ENCODE measurements at regions not wholly inside any gene's neighbourhood (a gene's known extent, or its start where the extent isn't known, plus 50 kb on each side); places are given as distances from the start of the nearest gene placed in this dataset.

DNA sequence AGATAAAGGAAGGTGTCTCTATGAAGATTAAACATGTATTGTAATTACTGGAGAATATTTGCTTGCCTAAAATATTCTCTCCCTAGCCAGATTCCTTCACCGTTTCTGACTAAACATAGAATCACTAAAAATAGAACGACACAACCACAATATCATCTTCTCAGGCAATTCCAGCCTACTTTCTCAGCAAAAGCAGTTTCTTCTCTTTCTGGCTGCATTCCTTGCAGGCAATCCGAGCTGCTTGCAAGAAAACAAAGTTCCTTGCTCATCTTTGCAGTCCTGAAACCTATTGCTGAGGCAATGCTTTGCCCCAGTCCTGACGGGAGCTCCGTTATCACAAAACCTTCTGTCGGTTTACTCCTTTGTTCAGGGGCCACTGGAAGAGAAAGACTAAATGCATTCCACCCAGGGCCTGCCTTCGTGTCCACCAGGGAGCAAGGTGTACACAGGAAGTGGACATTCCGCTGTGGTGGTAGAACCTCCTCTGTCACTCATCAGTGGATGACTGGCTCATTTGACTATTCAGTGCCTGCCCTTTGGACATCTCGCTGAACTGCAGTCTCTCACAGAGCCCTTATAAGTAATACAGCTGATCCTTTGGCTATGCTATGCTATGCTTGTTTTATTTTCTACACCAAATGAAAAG is 239.2 kb upstream of the DOK6 start:
- H3K27me3 Mint-ChIP-seq (ENCODE audit: insufficient read depth, low read depth, poor library complexity), result peaks cover 2% of the 10 kb centered on the region
- no peaks in the 10 kb centered on the region for H3K4me1 ChIP-seq (ENCODE audit: insufficient read depth)
- no peak overlapping the region for H3K27ac ChIP-seq (ENCODE audit: low read depth)
- no peak overlapping the region for H3K4me2 ChIP-seq
- no peak overlapping the region for H3K4me3 Mint-ChIP-seq
- H3K9me3 Mint-ChIP-seq, result no peaks in the 10 kb centered on the region
- H3K4me1 Mint-ChIP-seq, result peaks cover 11% of the 10 kb centered on the region
- H3K4me3 ChIP-seq, result no peak overlapping the region
- H3K27ac Mint-ChIP-seq, result peak overlapping the region; percentile 11; the same call in 1 of the 2 replicates
- DNase-seq (ENCODE audit: low spot score) (no peak), ATAC-seq (peak; percentile 42)
- peak overlapping the region; percentile 79; the same call in 1 of the 2 replicates for H2AFZ ChIP-seq
- no peaks in the 10 kb centered on the region for H3F3A ChIP-seq (replicated peaks; ENCODE audit: low read depth)
- H3K79me2 ChIP-seq (replicated peaks; ENCODE audit: insufficient read depth), result no peaks in the 10 kb centered on the region
- H3K27me3 ChIP-seq (ENCODE audit: insufficient read depth), result no peaks in the 10 kb centered on the region
- no peaks in the 10 kb centered on the region for H3K9me2 ChIP-seq (ENCODE audit: insufficient read depth)
- no peaks in the 10 kb centered on the region for H3K36me3 Mint-ChIP-seq (ENCODE audit: low read depth)
- H3K36me3 ChIP-seq (ENCODE audit: insufficient read depth), result no peaks in the 10 kb centered on the region
- TF ChIP-seq ZNF114 (CRISPR knock-in tag; IDR thresholded peaks at IDR 0.05) (no peak), NANOG (IDR thresholded peaks at IDR 0.05; ENCODE audit: borderline replicate concordance) (no peak), POLR2AphosphoS5 (IDR thresholded peaks at IDR 0.05; ENCODE audit: low read depth) (no peak), EZH2 (IDR thresholded peaks at IDR 0.05; ENCODE audit: low read depth, unreplicated experiment) (no peak), EZH2phosphoT487 (IDR thresholded peaks at IDR 0.05; ENCODE audit: unreplicated experiment) (no peak), JUNB (IDR thresholded peaks at IDR 0.05; ENCODE audit: unreplicated experiment) (no peak), ZNF331 (CRISPR knock-in tag; IDR thresholded peaks at IDR 0.05; ENCODE audit: low read depth) (no peak), CREB1 (CRISPR knock-in tag; IDR thresholded peaks at IDR 0.05; ENCODE audit: low read depth) (no peak), STAT1 (IDR thresholded peaks at IDR 0.05; ENCODE audit: unreplicated experiment) (no peak)
- TF ChIP-seq, protein P1, sequence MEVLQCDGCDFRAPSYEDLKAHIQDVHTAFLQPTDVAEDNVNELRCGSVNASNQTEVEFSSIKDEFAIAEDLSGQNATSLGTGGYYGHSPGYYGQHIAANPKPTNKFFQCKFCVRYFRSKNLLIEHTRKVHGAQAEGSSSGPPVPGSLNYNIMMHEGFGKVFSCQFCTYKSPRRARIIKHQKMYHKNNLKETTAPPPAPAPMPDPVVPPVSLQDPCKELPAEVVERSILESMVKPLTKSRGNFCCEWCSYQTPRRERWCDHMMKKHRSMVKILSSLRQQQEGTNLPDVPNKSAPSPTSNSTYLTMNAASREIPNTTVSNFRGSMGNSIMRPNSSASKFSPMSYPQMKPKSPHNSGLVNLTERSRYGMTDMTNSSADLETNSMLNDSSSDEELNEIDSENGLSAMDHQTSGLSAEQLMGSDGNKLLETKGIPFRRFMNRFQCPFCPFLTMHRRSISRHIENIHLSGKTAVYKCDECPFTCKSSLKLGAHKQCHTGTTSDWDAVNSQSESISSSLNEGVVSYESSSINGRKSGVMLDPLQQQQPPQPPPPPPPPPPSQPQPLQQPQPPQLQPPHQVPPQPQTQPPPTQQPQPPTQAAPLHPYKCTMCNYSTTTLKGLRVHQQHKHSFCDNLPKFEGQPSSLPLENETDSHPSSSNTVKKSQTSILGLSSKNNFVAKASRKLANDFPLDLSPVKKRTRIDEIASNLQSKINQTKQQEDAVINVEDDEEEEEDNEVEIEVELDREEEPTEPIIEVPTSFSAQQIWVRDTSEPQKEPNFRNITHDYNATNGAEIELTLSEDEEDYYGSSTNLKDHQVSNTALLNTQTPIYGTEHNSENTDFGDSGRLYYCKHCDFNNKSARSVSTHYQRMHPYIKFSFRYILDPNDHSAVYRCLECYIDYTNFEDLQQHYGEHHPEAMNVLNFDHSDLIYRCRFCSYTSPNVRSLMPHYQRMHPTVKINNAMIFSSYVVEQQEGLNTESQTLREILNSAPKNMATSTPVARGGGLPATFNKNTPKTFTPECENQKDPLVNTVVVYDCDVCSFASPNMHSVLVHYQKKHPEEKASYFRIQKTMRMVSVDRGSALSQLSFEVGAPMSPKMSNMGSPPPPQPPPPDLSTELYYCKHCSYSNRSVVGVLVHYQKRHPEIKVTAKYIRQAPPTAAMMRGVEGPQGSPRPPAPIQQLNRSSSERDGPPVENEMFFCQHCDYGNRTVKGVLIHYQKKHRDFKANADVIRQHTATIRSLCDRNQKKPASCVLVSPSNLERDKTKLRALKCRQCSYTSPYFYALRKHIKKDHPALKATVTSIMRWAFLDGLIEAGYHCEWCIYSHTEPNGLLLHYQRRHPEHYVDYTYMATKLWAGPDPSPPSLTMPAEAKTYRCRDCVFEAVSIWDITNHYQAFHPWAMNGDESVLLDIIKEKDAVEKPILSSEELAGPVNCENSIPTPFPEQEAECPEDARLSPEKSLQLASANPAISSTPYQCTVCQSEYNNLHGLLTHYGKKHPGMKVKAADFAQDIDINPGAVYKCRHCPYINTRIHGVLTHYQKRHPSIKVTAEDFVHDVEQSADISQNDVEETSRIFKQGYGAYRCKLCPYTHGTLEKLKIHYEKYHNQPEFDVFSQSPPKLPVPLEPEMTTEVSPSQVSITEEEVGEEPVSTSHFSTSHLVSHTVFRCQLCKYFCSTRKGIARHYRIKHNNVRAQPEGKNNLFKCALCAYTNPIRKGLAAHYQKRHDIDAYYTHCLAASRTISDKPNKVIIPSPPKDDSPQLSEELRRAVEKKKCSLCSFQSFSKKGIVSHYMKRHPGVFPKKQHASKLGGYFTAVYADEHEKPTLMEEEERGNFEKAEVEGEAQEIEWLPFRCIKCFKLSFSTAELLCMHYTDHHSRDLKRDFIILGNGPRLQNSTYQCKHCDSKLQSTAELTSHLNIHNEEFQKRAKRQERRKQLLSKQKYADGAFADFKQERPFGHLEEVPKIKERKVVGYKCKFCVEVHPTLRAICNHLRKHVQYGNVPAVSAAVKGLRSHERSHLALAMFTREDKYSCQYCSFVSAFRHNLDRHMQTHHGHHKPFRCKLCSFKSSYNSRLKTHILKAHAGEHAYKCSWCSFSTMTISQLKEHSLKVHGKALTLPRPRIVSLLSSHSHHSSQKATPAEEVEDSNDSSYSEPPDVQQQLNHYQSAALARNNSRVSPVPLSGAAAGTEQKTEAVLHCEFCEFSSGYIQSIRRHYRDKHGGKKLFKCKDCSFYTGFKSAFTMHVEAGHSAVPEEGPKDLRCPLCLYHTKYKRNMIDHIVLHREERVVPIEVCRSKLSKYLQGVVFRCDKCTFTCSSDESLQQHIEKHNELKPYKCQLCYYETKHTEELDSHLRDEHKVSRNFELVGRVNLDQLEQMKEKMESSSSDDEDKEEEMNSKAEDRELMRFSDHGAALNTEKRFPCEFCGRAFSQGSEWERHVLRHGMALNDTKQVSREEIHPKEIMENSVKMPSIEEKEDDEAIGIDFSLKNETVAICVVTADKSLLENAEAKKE (CRISPR knock-in tag; IDR thresholded peaks at IDR 0.05), result no peak
- TF ChIP-seq, protein P2, sequence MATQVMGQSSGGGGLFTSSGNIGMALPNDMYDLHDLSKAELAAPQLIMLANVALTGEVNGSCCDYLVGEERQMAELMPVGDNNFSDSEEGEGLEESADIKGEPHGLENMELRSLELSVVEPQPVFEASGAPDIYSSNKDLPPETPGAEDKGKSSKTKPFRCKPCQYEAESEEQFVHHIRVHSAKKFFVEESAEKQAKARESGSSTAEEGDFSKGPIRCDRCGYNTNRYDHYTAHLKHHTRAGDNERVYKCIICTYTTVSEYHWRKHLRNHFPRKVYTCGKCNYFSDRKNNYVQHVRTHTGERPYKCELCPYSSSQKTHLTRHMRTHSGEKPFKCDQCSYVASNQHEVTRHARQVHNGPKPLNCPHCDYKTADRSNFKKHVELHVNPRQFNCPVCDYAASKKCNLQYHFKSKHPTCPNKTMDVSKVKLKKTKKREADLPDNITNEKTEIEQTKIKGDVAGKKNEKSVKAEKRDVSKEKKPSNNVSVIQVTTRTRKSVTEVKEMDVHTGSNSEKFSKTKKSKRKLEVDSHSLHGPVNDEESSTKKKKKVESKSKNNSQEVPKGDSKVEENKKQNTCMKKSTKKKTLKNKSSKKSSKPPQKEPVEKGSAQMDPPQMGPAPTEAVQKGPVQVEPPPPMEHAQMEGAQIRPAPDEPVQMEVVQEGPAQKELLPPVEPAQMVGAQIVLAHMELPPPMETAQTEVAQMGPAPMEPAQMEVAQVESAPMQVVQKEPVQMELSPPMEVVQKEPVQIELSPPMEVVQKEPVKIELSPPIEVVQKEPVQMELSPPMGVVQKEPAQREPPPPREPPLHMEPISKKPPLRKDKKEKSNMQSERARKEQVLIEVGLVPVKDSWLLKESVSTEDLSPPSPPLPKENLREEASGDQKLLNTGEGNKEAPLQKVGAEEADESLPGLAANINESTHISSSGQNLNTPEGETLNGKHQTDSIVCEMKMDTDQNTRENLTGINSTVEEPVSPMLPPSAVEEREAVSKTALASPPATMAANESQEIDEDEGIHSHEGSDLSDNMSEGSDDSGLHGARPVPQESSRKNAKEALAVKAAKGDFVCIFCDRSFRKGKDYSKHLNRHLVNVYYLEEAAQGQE (IDR thresholded peaks at IDR 0.05; ENCODE audit: unreplicated experiment), result no peak
- TF ChIP-seq, protein P3, sequence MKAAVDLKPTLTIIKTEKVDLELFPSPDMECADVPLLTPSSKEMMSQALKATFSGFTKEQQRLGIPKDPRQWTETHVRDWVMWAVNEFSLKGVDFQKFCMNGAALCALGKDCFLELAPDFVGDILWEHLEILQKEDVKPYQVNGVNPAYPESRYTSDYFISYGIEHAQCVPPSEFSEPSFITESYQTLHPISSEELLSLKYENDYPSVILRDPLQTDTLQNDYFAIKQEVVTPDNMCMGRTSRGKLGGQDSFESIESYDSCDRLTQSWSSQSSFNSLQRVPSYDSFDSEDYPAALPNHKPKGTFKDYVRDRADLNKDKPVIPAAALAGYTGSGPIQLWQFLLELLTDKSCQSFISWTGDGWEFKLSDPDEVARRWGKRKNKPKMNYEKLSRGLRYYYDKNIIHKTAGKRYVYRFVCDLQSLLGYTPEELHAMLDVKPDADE (IDR thresholded peaks at IDR 0.05), result no peak
- TF ChIP-seq, protein P4, sequence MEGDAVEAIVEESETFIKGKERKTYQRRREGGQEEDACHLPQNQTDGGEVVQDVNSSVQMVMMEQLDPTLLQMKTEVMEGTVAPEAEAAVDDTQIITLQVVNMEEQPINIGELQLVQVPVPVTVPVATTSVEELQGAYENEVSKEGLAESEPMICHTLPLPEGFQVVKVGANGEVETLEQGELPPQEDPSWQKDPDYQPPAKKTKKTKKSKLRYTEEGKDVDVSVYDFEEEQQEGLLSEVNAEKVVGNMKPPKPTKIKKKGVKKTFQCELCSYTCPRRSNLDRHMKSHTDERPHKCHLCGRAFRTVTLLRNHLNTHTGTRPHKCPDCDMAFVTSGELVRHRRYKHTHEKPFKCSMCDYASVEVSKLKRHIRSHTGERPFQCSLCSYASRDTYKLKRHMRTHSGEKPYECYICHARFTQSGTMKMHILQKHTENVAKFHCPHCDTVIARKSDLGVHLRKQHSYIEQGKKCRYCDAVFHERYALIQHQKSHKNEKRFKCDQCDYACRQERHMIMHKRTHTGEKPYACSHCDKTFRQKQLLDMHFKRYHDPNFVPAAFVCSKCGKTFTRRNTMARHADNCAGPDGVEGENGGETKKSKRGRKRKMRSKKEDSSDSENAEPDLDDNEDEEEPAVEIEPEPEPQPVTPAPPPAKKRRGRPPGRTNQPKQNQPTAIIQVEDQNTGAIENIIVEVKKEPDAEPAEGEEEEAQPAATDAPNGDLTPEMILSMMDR (conservative IDR thresholded peaks at IDR 0.05; ENCODE audit: low read depth in 2 of 2), result no peak
- no peaks in the 10 kb centered on the region for H4K20me1 ChIP-seq (replicated peaks; ENCODE audit: insufficient read depth)
